ENCODE measurements at regions not wholly inside any gene's neighbourhood (a gene's known extent, or its start where the extent isn't known, plus 50 kb on each side); places are given as distances from the start of the nearest gene placed in this dataset.

GRCh38 chr4:102449751-102450352, 51.3 kb upstream of the NFKB1 start:
- WGBS, 5 donors = 29 to 63% (median 42%) methylated on average over 4 of the region's 4 CpGs
- intact Hi-C loops (cut with DNase I; ENCODE audit: low total_unique reads) = loop anchor here (10.0 kb wide), 3 partner anchors 175 to 645 kb away; partner anchors contain the start of gene BDH2
- DNase-seq = peak; percentile 33 to 86
- H3K27ac ChIP-seq = no peak overlapping the region
- H3K9me3 ChIP-seq = no peaks in the 10 kb centered on the region
- H3K4me3 ChIP-seq = no peak overlapping the region
- H3K27me3 ChIP-seq = no peaks in the 10 kb centered on the region
- H3K36me3 ChIP-seq = no peaks in the 10 kb centered on the region
- H3K4me1 ChIP-seq = no peaks in the 10 kb centered on the region
- TF ChIP-seq POLR2AphosphoS5 (IDR thresholded peaks at IDR 0.05) (peak in 1 of 3 donors; percentile 39), EP300 (IDR thresholded peaks at IDR 0.05) (no peak), CTCF (IDR thresholded peaks at IDR 0.05) (peak in 4 of 7 experiments; percentile 19 to 72 (median 66)), POLR2A (IDR thresholded peaks at IDR 0.05) (no peak)

- no peak for DNase-seq
- 84 to 95% (median 87%) methylated on average over 4 of the region's 4 CpGs for WGBS, 5 donors
- H3K9me3 ChIP-seq = no peaks in the 10 kb centered on the region
- no peaks in the 10 kb centered on the region for H3K27me3 ChIP-seq
- no peak overlapping the region for H3K27ac ChIP-seq
- H3K36me3 ChIP-seq = no peaks in the 10 kb centered on the region
- H3K4me1 ChIP-seq = no peaks in the 10 kb centered on the region
- H3K4me3 ChIP-seq = no peak overlapping the region
- no peak for TF ChIP-seq EP300 (IDR thresholded peaks at IDR 0.05)
- no peak for TF ChIP-seq POLR2AphosphoS5 (IDR thresholded peaks at IDR 0.05)
- TF ChIP-seq CTCF (IDR thresholded peaks at IDR 0.05) = no peak
- no peak for TF ChIP-seq POLR2A (IDR thresholded peaks at IDR 0.05)
- intact Hi-C loops (cut with DNase I; ENCODE audit: low total_unique reads) = loop anchor here (10.0 kb wide), 1 partner anchor 174 kb away; no protein-coding TSS in a partner anchor
These were observed 49.9 kb upstream of the NFKB1 start for GRCh38 chr4:102451266-102451665.

Data from stomach (tissue), 8 donors.